Neural crest cell (in vitro differentiated cells): ENCODE measurements at regions not wholly inside any gene's neighbourhood (a gene's known extent, or its start where the extent isn't known, plus 50 kb on each side); places are given as distances from the start of the nearest gene placed in this dataset.

Source experiments
- DNase-seq: peaks from one replicate; pipeline ENCODE4 v3.0.0; 2021; ENCODE audit warnings: low read depth, mixed read lengths, low spot score
- H3K27ac Mint-ChIP-seq: one replicate; pipeline ENCODE4 v1.8.0; 2021; ENCODE audit warnings: mild to moderate bottlenecking, mixed read lengths; ENCODE audit not compliant: unreplicated experiment
- H3K27me3 Mint-ChIP-seq: 2 replicates; pipeline ENCODE4 v1.8.0; 2021; ENCODE audit warnings: low read depth, mild to moderate bottlenecking, mixed read lengths
- H3K36me3 Mint-ChIP-seq: 2 replicates; pipeline ENCODE4 v1.8.0; 2021; ENCODE audit warnings: low read depth, mild to moderate bottlenecking, mixed read lengths
- H3K4me1 Mint-ChIP-seq: 2 replicates; pipeline ENCODE4 v1.8.0; 2021; ENCODE audit warnings: mixed read lengths
- H3K4me3 Mint-ChIP-seq: one replicate; pipeline ENCODE4 v1.8.0; 2021; ENCODE audit warnings: mild to moderate bottlenecking, mixed read lengths
- H3K9me3 Mint-ChIP-seq: 2 replicates; pipeline ENCODE4 v1.8.0; 2021; ENCODE audit warnings: mixed read lengths
- TF ChIP-seq, protein P1 (sequence below): fragments of 200-600 bp; sonication (generic); conservative IDR thresholded peaks from 2 replicates; pipeline ENCODE4 v1.5.0; 2021; ENCODE audit warnings: antibody characterized with exemption, mild to moderate bottlenecking

DNA sequence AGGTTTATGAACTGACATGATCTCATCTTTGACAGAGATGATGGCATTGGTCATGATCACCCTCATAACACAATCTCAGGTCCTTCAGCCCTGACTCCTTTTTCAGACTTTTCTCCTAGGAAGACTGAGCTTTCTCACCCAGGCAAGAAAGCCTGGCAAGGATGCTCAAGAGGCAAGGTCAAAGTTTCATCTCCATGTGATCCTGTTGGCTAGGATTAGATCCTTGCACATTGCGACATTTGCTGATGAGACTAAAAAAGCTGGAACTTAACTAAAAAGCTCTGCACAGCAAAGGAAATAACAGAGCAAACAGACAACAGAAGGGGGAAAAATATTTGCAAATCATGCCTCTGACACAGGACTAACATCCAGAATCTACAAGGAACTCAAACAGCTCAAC lies 444.1 kb upstream of the PSMD7 start:
- Mint-ChIP-seq H3K36me3 (peaks cover 8% of the 10 kb centered on the region), H3K4me3 (no peak overlapping the region), H3K9me3 (no peaks in the 10 kb centered on the region), H3K27me3 (no peaks in the 10 kb centered on the region), H3K4me1 (peaks cover 4% of the 10 kb centered on the region), H3K27ac (no peak overlapping the region)
- DNase-seq, result no peak
- TF ChIP-seq, protein P1, sequence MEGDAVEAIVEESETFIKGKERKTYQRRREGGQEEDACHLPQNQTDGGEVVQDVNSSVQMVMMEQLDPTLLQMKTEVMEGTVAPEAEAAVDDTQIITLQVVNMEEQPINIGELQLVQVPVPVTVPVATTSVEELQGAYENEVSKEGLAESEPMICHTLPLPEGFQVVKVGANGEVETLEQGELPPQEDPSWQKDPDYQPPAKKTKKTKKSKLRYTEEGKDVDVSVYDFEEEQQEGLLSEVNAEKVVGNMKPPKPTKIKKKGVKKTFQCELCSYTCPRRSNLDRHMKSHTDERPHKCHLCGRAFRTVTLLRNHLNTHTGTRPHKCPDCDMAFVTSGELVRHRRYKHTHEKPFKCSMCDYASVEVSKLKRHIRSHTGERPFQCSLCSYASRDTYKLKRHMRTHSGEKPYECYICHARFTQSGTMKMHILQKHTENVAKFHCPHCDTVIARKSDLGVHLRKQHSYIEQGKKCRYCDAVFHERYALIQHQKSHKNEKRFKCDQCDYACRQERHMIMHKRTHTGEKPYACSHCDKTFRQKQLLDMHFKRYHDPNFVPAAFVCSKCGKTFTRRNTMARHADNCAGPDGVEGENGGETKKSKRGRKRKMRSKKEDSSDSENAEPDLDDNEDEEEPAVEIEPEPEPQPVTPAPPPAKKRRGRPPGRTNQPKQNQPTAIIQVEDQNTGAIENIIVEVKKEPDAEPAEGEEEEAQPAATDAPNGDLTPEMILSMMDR, result no peak

GRCh38 chr16:73848993-73849392 lies 447.6 kb upstream of the PSMD7 start:
- Mint-ChIP-seq H3K27me3 (no peaks in the 10 kb centered on the region), H3K4me3 (no peak overlapping the region), H3K4me1 (peaks cover 27% of the 10 kb centered on the region), H3K9me3 (peaks cover 3% of the 10 kb centered on the region), H3K27ac (no peak overlapping the region), H3K36me3 (peaks cover 5% of the 10 kb centered on the region)
- TF ChIP-seq, protein P1, result no peak
- no peak for DNase-seq

DNA sequence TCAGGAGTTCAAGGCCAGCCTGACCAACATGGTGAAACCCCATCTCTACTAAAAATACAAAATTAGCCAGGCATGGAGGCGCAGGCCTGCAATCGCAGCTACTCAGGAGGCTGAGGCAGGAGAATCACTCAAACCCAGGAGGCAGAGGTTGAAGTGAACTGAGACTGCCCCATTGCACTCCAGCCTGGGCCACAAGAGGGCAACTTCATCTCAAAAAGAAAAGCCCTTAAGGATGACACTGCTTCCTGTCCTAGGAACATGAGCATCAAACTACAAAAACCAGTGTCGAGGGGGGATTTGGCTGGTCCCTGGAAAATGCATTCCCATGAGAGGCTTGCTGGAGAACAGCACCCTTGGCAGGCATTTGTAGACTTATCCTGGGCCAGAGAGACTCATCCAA lies 449.5 kb upstream of the PSMD7 start:
- TF ChIP-seq, protein P1, result no peak
- no peaks in the 10 kb centered on the region for H3K27me3 Mint-ChIP-seq
- no peak overlapping the region for H3K27ac Mint-ChIP-seq
- H3K36me3 Mint-ChIP-seq, result no peaks in the 10 kb centered on the region
- peaks cover 43% of the 10 kb centered on the region for H3K4me1 Mint-ChIP-seq
- no peak for DNase-seq
- H3K9me3 Mint-ChIP-seq, result peaks cover 3% of the 10 kb centered on the region
- H3K4me3 Mint-ChIP-seq, result no peak overlapping the region

GRCh38 chr16:73846356-73846755 lies 450.3 kb upstream of the PSMD7 start:
- Mint-ChIP-seq H3K36me3 (no peaks in the 10 kb centered on the region), H3K27me3 (no peaks in the 10 kb centered on the region), H3K9me3 (peaks cover 3% of the 10 kb centered on the region), H3K4me1 (peaks cover 43% of the 10 kb centered on the region), H3K27ac (no peak overlapping the region), H3K4me3 (no peak overlapping the region)
- TF ChIP-seq, protein P1, result no peak
- no peak for DNase-seq

DNA sequence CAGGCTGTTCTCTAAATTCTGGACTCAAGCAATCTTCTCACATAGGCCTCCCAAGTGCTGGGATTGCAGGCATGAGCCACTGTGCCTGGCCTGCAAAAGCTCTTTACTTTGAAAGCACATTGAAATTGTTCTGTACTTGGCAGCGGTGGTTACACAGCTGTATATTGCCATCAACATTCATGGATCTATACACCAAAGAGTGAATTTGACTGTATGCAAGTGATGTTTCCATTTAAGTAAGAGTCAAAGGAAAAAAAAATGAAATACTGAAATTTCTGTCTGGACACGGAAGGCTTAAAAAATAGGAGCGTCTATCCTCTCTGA lies 450.6 kb upstream of the PSMD7 start:
- Mint-ChIP-seq H3K4me1 (peaks cover 43% of the 10 kb centered on the region), H3K27ac (peak overlapping the region; percentile 29), H3K27me3 (no peaks in the 10 kb centered on the region), H3K4me3 (no peak overlapping the region), H3K36me3 (no peaks in the 10 kb centered on the region), H3K9me3 (peaks cover 3% of the 10 kb centered on the region)
- TF ChIP-seq, protein P1, result no peak
- no peak for DNase-seq
